ENCODE measurements at regions not wholly inside any gene's neighbourhood (a gene's known extent, or its start where the extent isn't known, plus 50 kb on each side); places are given as distances from the start of the nearest gene placed in this dataset.

- intact Hi-C loops (cut with DNase I; ENCODE audit: low total_unique reads) = no loop called here
- Histone ChIP-seq H3K27ac (no peak overlapping the region), H3K4me1 (no peaks in the 10 kb centered on the region), H3K4me3 (no peak overlapping the region), H3K36me3 (no peaks in the 10 kb centered on the region), H3K27me3 (replicated peaks in 1 of 7) (no peaks in the 10 kb centered on the region), H3K9me3 (no peaks in the 10 kb centered on the region)
- no peak for TF ChIP-seq POLR2A (IDR thresholded peaks at IDR 0.05)
- DNase-seq = no peak
- 87 to 91% (median 89%) methylated on average over 5 of the region's 5 CpGs for WGBS, 5 donors
Measured at GRCh38 chr5:143882520-143882919, 70.6 kb downstream of the HMHB1 start.

- H3K9me3 ChIP-seq = no peaks in the 10 kb centered on the region
- H3K4me1 ChIP-seq = no peaks in the 10 kb centered on the region
- intact Hi-C loops (cut with DNase I; ENCODE audit: low total_unique reads) = no loop called here
- WGBS, 5 donors = 76 to 92% (median 87%) methylated on average over 3 of the region's 3 CpGs
- H3K36me3 ChIP-seq = no peaks in the 10 kb centered on the region
- TF ChIP-seq POLR2AphosphoS5 (IDR thresholded peaks at IDR 0.05) (no peak), CTCF (IDR thresholded peaks at IDR 0.05 in 8 of 11, conservative IDR thresholded peaks at IDR 0.05 in 3 of 11) (no peak), POLR2A (IDR thresholded peaks at IDR 0.05) (no peak)
- H3K27ac ChIP-seq = no peak overlapping the region
- H3K4me3 ChIP-seq = no peak overlapping the region
- no peaks in the 10 kb centered on the region for H3K27me3 ChIP-seq (replicated peaks in 1 of 7)
- no peak for DNase-seq
Measured at GRCh38 chr5:143886096-143886495, 74.1 kb downstream of the HMHB1 start.

- intact Hi-C loops (cut with DNase I; ENCODE audit: low total_unique reads) = no loop called here
- Histone ChIP-seq H3K4me1 (no peaks in the 10 kb centered on the region), H3K9me3 (no peaks in the 10 kb centered on the region), H3K27me3 (replicated peaks in 1 of 7) (no peaks in the 10 kb centered on the region), H3K4me3 (no peak overlapping the region), H3K36me3 (no peaks in the 10 kb centered on the region), H3K27ac (no peak overlapping the region)
- no peak for DNase-seq
- WGBS, 5 donors = 59 to 78% (median 67%) methylated on average over 6 of the region's 6 CpGs
- TF ChIP-seq POLR2A (IDR thresholded peaks at IDR 0.05) (no peak), CTCF (IDR thresholded peaks at IDR 0.05 in 8 of 11, conservative IDR thresholded peaks at IDR 0.05 in 3 of 11) (no peak), POLR2AphosphoS5 (IDR thresholded peaks at IDR 0.05) (no peak)
Measured at GRCh38 chr5:143886651-143887638, 75.0 kb downstream of the HMHB1 start.

GRCh38 chr5:143887903-143888665, 76.1 kb downstream of the HMHB1 start:
- Histone ChIP-seq H3K4me1 (no peaks in the 10 kb centered on the region), H3K27me3 (replicated peaks in 1 of 7) (no peaks in the 10 kb centered on the region), H3K4me3 (no peak overlapping the region), H3K27ac (no peak overlapping the region), H3K36me3 (no peaks in the 10 kb centered on the region), H3K9me3 (no peaks in the 10 kb centered on the region)
- no peak for DNase-seq
- no peak for TF ChIP-seq POLR2AphosphoS5 (IDR thresholded peaks at IDR 0.05)
- TF ChIP-seq POLR2A (IDR thresholded peaks at IDR 0.05) = no peak
- no peak for TF ChIP-seq CTCF (IDR thresholded peaks at IDR 0.05 in 8 of 11, conservative IDR thresholded peaks at IDR 0.05 in 3 of 11)
- WGBS, 5 donors = 67 to 83% (median 75%) methylated on average over 5 of the region's 5 CpGs
- intact Hi-C loops (cut with DNase I; ENCODE audit: low total_unique reads) = no loop called here
